GM21526 (cell line): ENCODE measurements at regions not wholly inside any gene's neighbourhood (a gene's known extent, or its start where the extent isn't known, plus 50 kb on each side); places are given as distances from the start of the nearest gene placed in this dataset.

ENCODE experiments used
- ATAC-seq: cut with Tn5 transposase; IDR thresholded peaks from one replicate; pipeline ENCODE4 v1.9.1; 2021; ENCODE audit warnings: moderate library complexity; ENCODE audit not compliant: unreplicated experiment, low FRiP score

DNA sequence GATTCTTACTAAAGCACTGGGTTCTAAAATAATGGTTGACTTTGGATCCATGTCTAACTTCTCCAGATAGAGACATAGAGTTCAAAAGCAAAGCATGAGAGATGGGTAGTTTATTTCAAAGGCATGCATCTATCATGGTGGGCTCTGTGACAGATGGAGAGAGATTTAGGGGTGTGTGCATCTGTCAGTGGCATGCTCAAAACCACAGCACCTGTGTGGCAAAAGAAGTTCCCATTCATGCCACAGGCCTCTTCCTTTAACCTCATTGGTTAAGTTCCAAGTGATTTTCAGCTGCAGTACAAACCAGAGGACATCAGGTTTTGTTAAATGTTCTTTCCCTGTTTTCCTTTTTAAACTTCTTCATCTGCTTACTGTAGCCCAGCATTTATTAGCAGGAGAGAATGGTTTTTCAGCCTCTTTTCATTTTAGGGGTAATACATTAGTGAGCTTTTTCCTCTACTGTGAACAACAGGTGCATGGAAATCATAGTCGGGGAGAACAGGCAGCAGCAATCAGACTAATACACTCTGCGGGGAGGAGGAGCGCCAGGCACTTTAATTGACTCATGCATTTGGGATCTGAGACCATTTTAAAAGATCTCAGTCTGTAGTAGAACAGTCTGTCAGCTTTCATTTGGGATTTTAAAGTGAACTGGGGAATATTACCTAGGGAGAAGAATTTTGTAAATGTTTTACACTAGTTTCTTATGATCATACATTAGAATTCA lies 52.4 kb upstream of the UPP2 start:
- ATAC-seq = no peak

DNA sequence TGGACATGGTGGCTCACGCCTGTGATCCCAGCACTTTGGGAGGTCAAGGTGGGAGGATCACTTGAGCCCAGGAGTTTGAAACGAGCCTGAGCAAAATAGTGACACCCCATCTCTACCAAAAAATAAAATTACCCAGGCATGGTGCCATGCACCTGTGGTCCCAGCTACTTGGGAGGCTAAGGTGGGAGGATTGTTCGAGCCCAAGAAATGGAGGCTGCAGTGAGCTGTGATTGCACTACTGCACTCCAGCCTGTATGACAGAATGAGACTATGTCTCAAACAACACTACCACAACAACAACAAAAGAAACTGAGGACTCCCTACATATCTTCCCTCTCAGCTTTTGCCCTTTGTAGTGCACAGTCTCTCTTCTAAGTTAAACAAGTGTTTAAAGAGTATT lies 53.3 kb upstream of the UPP2 start:
- ATAC-seq = no peak

DNA sequence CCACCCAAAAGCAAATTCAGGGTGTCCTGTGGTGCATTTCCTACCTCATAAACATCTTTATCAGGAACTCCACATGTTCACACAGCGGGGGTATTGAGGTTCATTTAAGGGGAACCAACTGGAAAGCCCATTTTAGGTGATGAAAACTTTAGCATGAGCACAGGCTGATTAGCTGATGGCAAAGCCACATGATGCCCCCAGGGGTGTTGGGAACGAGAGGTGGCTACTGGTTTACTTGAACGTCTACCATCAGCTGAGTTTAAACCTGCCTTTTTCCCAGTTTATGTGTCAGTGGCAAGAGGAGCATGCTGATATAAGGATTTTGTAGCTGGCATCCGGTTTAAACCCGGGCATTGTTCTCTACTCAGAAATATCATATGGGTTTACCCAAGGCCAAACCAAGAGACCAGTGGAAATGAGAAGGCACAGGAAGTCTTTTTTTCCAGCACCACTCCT lies 54.5 kb upstream of the UPP2 start:
- no peak for ATAC-seq

DNA sequence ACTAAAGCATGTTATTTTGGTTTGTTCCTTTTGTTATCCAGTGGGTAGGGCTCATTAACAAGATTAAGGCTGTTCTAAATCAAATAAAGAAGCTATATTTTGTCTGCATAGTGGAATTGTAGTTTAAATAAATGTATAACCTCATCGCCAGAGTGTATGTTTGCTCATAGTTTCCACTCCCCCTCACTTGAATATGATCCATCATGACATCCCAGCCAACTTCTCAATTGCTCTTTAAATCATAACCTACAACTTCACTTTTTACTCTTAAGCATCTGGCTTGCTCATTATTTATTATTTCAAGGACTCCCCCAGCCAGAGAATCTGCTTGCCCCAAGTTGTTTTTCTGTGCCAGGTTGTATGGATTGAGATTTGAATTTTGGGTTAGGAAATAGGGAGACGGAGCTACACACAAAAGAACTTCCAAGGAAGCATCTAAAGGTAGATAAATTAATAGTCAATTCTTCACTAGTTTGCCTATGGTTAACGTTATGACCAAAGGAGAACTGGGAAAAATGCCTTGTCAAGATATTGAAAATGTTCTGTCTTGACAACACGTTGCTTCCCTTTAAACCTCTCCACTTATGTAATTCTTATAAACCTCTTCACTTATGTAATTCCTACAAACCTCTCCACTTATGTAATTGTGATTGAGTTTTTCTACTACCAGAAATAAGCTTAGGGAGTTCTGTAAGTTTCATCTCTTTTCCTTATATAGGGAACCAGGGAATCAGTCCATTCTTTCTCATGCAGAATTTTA lies 55.4 kb upstream of the UPP2 start:
- ATAC-seq = no peak

DNA sequence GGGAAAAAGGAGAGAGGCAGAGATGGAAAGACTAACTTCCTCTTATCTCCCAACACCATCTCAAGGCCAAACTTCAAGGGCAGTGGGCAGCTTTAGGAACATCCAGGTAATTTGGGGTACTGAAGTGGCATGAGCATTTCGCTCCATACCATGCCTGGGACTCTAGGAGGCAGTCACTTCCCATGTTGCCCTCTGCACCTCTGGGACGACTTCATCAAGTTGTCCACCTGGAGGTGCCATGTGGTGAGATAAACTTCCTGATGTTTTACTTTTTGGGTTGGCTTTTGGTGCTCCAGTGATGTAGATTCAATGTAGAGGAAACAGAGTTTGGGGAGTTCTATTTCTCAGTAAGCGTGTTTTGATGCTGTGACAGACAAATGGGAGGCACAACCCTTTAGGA lies 56.3 kb upstream of the UPP2 start:
- no peak for ATAC-seq

DNA sequence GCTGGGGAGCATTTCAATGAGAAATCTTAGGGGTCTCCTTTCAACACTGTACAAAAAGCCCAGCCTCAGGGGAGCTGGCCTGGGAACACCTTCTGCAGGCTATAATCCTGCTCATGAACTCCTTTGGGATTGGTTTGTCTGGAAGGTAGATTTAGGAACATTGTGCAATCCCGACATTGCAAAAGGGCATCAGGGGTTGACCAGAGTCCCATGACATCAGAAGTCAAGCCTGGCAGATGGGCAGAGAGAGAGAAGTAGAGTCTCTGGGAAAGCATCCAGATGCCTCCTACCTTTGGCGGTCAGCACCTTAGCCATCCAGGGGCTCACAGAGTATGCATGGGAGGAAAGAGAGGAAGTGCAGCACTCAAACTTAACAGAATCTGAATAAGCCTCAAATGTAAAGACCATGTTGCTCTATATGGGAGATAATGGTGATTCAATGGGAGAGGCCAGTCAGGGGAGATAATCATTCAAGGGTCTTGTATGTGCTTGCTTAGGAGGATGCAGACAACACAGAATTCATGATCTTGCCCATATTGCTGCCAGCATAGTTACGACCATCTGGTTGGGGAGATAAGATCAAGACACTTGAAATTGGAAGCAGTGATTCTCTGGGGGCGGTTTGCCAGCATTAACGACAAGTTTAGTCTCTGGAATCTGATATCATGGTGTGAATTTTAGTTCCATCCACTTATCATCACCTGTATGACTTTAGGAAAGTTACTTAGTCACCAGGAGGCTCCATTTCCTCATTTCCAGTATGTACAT lies 58.3 kb upstream of the UPP2 start:
- no peak for ATAC-seq

DNA sequence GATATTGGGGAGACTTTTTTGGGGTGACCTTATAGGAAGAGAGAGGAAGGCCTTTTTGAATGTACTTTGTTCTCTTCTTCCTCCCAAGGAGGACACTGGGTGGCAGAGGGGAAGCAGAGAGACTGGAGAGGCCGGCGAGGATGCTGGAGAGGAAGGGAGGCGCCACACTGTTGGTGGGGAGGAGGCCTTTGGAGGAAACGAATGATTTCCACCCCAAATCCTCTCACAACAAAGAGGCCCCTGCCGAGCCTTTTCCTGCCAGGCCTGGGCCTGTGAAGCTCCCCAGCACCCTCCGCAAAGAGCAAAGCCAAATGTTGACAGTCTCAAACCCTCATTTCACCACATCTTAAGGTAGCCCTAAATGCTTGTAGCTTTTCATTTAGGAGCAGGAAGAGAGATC lies 59.0 kb upstream of the UPP2 start:
- ATAC-seq = no peak

DNA sequence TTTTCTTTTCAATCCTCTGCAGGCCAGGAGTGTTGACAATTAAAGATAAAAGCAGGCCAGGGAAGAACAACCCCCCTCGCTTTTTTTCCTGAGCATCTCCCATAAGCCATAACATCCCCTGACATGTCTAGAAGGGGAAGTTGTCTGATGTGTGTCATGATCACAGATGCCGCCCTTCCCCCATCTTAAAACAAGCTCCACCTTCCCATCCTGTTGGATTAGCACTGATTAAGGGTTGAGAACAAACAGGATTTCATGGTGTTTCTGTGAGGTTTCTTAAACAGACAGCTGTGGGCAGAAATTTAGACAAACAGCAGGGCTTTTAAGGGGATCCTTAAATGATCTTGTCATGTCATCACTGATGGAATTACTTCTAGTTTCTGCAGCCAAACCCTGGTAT lies 59.4 kb upstream of the UPP2 start:
- ATAC-seq = no peak

DNA sequence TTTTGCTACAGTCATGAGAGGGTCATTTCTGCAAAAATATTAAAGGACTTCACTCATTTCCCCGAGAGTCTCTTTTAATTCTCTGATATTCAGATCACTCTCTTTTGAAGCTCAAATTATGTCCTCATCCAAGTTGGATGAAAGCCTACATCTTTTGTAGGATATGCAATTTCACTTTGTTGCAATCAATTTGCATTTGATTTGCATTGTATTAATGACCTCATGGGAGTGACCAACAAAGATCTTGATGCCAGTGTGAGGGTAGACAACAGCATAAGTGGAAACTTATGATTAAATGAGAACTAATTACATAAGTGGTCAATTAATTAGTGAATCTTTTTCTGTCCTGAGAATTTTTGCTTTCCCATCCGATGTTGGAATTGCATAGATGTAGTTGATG lies 60.3 kb upstream of the UPP2 start:
- no peak for ATAC-seq

DNA sequence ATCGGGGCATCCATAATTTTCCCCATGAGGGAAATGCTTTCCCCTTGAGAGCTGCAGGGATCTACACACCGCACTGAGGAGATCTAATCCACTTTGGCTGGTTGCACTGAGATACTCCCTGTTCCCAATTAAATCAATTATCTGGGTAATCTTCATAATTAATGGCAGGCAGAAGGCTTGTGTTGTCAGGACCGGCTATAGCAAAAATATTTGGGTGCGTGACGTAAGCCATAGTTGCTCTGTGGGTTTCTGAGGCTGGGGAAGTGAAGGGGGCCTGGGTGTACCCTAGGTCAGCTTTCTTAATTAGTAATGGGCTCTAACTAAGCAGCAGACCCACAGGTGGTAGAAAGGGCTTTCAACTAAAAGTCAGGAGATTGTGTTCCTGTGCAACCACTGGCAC lies 62.8 kb upstream of the UPP2 start:
- ATAC-seq = no peak

DNA sequence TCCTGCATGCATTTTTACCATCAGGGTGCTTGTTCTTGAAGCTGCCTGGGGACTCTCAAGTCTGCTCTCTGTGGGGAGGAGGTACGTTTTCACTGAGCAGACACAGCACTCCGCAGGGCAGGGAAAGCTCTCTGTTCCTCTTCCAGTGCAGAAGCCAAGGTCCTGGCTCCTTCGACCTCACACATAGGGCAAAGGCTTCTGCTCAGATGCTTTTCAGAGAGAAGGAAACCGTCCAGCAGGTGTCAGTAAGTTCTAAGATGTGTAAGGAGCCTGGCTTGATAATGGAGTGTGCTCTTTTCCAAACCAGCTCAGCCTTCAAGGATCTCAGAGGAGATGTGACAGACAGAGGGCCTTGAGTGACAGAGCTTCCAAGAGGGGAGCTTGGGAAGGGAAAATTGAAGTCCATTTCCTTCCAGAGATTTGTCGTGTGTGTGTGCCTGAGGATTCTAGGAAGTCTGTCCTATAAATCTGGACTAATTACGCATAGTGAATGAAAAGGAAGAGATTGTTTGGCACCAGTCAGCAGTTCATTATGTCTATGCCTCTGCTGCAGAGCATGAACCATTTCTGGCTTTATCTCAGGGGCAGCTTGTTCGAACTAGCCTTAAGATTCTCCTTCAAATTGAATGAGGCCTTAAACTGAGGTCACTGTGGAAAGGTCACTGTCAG lies 67.3 kb upstream of the UPP2 start:
- ATAC-seq = no peak

DNA sequence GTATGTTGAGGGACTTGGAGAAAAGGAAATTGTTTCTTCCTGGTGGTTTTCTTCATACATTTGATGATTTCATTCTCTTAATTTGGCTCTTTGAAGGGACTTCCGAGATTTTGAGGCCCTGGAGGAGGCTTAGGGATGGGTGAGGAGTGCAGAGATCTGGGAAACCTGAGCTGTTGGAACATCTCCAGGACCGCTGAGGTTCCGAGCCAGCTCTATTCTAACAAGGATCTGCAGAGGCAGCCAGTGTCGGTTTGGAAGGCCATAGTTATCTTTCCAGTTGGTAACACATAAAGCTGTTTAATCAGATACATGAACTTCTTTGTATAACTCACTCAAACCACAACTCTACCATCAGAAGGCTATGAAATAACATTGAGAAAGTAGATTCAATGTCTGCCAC lies 70.3 kb upstream of the UPP2 start:
- no peak for ATAC-seq

DNA sequence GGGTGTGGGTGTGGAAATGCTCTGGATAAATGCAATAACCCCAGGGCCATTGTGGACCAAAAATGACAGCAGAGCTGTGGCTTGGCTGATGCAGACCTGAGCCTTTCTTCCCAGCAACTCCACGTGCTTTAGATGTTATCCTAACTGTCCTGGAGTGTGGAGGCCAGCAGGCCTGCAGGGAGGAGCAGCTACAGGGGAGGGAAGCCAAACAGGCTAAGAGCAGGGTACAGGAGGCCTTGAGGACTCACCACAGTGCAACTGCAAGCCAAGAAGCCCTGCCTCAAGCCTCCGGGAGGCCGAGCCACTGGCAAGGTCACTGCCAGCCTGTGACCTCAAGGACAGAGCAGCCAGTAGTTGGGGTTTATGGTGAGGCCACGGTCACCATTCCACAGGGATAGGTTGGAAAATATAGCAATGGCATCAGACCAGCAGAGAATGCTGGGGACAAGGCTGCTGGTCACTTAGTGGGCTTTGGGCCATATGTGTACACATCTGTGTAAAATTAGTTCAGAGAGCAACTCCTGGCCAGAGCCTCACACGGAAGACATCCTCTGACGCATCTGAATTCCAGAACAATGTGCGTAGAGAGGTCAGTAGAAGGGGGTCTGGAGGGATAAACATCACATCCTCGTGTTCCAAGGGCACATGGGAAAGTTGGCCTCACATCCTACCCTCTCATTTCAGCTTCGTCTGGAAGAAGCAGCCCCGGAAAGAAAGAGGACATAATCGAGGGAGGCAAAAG lies 76.2 kb upstream of the UPP2 start:
- no peak for ATAC-seq

DNA sequence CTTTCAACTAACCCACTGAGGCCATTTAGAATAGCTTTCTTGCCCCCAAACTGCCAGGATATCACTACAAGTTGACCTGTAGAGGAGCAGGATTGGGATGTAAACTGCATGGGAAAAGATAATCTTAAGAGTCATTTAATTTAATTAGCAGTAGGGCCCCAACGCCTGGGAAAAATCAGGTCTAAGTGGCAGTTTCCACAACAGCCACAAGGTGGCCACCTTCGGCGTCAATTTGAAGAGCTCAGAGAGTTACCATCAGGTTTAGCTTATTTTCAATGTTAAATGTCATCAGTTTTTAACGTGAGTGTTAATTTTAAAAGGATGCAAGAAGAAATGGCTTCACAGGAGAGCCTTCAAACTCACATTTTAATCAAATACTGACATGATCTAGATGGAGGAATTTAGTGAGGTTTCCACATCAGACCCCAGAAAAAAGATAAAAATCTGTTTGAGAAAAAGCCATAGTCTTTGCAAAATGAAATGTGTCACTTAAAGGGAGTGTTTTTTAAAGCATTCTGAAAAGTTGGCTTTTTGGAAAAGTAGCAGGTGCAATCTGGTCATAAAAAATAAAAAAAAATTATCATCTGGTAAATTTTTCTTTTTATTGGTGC lies 77.3 kb upstream of the UPP2 start:
- peak; percentile 89 for ATAC-seq

DNA sequence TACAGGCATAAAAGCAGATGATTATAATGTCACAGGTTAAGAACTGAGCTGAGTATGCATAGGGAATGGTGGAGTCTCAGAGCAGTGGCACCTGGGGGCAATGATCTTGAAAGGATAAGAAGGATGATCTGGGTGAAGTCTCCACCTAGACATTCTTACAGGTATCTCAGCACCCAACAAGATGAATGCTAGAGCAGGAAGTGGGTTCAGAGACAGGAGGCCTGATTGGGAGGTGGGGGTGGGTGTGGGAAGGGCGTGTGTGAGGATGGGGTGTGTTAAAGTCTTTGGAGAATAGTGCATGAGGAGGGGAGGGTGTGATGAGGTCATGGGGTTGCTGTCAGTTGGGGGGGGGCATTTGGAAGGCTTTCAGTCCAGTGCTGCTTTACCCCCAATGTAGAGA lies 78.8 kb upstream of the UPP2 start:
- ATAC-seq = no peak

DNA sequence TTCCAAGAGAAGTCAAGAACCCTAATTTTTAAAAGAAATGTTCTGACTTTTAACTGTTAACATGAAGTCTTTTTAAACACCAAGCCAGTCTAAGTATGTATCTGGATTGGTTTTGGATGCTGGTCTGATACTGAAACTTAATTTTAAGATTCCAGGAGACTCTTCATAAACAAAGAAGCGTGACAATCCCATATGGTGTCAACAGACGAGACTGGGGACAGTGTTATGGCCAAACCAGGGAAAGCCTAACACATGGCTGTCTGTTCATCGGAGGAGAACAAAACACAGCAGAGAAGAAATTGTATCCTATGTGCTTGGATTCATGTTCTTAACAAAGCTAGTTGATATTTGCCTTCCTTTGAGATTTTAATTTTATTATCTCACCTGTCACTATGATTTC lies 80.5 kb upstream of the UPP2 start:
- ATAC-seq = no peak

DNA sequence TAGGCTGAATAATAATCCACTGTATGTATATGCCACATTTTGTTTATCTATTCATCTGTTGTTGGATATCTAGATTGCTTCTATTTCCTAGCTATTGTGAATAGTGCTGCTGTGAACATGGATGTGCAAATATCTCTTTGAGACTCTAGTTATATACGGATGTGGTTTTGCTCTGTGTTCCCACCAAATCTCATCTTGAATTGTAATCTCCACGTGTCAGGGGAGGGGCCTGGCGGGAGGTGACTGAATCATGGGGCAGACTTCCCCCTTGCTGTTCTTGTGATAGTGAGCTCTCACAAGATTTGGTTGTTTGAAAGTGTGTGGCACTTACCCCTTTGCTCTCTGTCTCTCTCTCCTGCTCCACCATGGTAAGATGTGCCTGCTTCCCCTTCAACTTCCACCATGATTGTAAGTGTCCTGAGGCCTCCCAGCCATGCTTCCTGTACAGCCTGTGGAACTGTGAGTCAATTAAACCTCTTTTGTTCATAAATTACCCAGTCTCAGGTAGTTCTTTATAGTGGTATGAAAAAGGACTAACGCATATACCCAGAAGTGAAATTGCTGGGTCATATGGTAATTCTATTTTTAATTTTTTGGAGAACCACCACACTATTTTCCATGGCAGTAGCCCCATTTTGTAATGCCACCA lies 86.1 kb upstream of the UPP2 start:
- no peak for ATAC-seq

DNA sequence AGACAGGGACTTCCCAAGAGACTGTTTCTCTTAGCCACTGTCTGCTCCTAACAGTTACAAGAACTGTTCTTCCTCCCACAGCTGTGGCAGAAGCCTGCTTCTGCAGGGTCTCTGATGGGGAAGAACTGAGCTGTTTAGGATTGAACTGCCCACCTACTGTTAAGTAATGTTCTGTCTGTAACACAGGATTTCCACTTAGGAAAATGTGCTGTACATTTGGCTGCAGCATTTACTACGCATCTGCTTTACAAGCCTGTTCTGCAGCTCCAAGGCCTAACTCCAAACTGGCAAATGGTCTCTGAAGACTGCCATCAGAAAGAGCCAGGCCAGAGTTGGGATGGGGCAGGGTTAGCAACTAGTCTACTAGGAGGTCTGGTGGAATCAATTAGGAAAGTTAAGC lies 87.8 kb upstream of the UPP2 start:
- no peak for ATAC-seq

DNA sequence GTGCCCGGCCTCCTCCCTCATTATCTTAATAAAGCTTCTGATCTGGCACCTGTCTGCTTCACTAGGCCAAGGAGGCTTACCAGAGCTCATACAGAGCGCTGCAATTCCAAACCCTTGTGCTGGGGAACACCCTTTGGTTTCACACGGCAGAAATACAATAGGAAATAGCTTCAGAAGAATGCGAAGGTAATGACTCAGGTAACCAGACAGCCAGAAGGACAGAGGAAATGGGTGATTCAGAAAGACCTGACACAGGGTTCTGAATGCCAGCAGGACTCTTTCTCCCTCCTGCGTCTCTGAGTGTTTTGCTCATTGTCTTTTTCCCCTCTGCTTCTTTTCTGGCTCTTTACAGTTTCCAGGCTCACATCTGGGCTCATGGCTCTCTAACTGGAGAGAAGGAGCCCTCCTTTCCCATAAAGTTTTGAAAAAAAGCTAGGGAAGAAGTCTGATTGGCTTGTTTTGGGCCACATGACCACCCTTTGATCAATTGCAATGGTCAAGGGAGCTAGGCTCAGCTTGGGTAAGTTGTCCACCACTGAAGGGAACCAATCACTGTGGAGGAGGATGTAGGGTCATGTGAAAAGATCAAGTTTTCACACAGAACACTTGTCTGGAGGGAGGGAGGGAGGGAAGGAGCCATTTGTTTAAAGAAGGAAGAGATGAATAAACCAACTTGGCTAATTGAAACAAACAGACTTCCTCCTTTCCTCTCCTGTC lies 90.5 kb upstream of the UPP2 start:
- ATAC-seq = no peak
